Skeletal muscle satellite cell (primary cell): ENCODE measurements at regions not wholly inside any gene's neighbourhood (a gene's known extent, or its start where the extent isn't known, plus 50 kb on each side); places are given as distances from the start of the nearest gene placed in this dataset.
A peak's percentile ranks its signal among the peaks of the same experiment; 100 is the strongest.

ENCODE experiments used
- H3K27me3 ChIP-seq: 2 replicates; pipeline ENCODE4 v1.7.0; 2013; ENCODE audit warnings: low read length; ENCODE audit not compliant: control insufficient read depth, insufficient read depth
- H3K36me3 ChIP-seq: 2 replicates; pipeline ENCODE4 v1.7.0; 2013; ENCODE audit warnings: mild to moderate bottlenecking, control low read depth, low read length; ENCODE audit not compliant: insufficient read depth
- H3K4me1 ChIP-seq: 2 replicates; pipeline ENCODE4 v1.7.0; 2013; ENCODE audit warnings: low read length; ENCODE audit not compliant: control insufficient read depth, insufficient read depth
- H3K4me2 ChIP-seq: 2 replicates; pipeline ENCODE4 v1.7.0; 2013; ENCODE audit warnings: mild to moderate bottlenecking, low read length
- H3K4me3 ChIP-seq: 2 replicates; pipeline ENCODE4 v1.7.0; 2013; ENCODE audit warnings: low read length
- H3K9ac ChIP-seq: 2 replicates; pipeline ENCODE4 v1.7.0; 2013; ENCODE audit warnings: mild to moderate bottlenecking, low read depth, low read length, moderate library complexity
- H3K9me3 ChIP-seq: replicated peaks from 2 replicates; pipeline ENCODE4 v1.7.0; 2013; ENCODE audit warnings: mild to moderate bottlenecking, control low read depth, low read length

GRCh38 chr6:115629415-115629814, 431.3 kb downstream of the FRK start:
- Histone ChIP-seq H3K36me3 (no peaks in the 10 kb centered on the region), H3K4me1 (no peaks in the 10 kb centered on the region), H3K4me2 (no peak overlapping the region), H3K9me3 (no peaks in the 10 kb centered on the region), H3K4me3 (no peak overlapping the region), H3K27me3 (no peaks in the 10 kb centered on the region), H3K9ac (no peak overlapping the region)

GRCh38 chr6:115618256-115618655, 442.4 kb downstream of the FRK start:
- H3K9me3 ChIP-seq, result no peaks in the 10 kb centered on the region
- peaks cover 7% of the 10 kb centered on the region for H3K4me1 ChIP-seq
- H3K9ac ChIP-seq, result no peak overlapping the region
- H3K27me3 ChIP-seq, result no peaks in the 10 kb centered on the region
- H3K4me3 ChIP-seq, result no peak overlapping the region
- H3K4me2 ChIP-seq, result no peak overlapping the region
- no peaks in the 10 kb centered on the region for H3K36me3 ChIP-seq

- H3K4me1 ChIP-seq, result peaks cover 14% of the 10 kb centered on the region
- H3K27me3 ChIP-seq, result no peaks in the 10 kb centered on the region
- H3K9me3 ChIP-seq, result no peaks in the 10 kb centered on the region
- H3K4me2 ChIP-seq, result no peak overlapping the region
- no peak overlapping the region for H3K9ac ChIP-seq
- H3K4me3 ChIP-seq, result no peak overlapping the region
- no peaks in the 10 kb centered on the region for H3K36me3 ChIP-seq
Observed at GRCh38 chr6:115617031-115617430, 443.7 kb downstream of the FRK start.

- no peaks in the 10 kb centered on the region for H3K9me3 ChIP-seq
- H3K4me2 ChIP-seq, result peak overlapping the region; percentile 45
- H3K36me3 ChIP-seq, result no peaks in the 10 kb centered on the region
- no peak overlapping the region for H3K9ac ChIP-seq
- peak overlapping the region; percentile 4 for H3K4me3 ChIP-seq
- peaks cover 14% of the 10 kb centered on the region for H3K4me1 ChIP-seq
- H3K27me3 ChIP-seq, result no peaks in the 10 kb centered on the region
Observed at GRCh38 chr6:115613488-115613887, 447.2 kb downstream of the FRK start.

- Histone ChIP-seq H3K9ac (no peak overlapping the region), H3K4me3 (peak overlapping the region; percentile 4), H3K36me3 (no peaks in the 10 kb centered on the region), H3K4me2 (peak overlapping the region; percentile 45), H3K27me3 (no peaks in the 10 kb centered on the region), H3K9me3 (no peaks in the 10 kb centered on the region), H3K4me1 (peaks cover 14% of the 10 kb centered on the region)
Observed at GRCh38 chr6:115612796-115613479, 447.8 kb downstream of the FRK start.

- no peak overlapping the region for H3K9ac ChIP-seq
- H3K4me3 ChIP-seq, result no peak overlapping the region
- H3K9me3 ChIP-seq, result no peaks in the 10 kb centered on the region
- H3K4me1 ChIP-seq, result peaks cover 14% of the 10 kb centered on the region
- no peaks in the 10 kb centered on the region for H3K36me3 ChIP-seq
- no peak overlapping the region for H3K4me2 ChIP-seq
- H3K27me3 ChIP-seq, result no peaks in the 10 kb centered on the region
Observed at GRCh38 chr6:115612216-115612615, 448.5 kb downstream of the FRK start.

GRCh38 chr6:115610696-115611095, 450.0 kb downstream of the FRK start:
- Histone ChIP-seq H3K36me3 (no peaks in the 10 kb centered on the region), H3K27me3 (no peaks in the 10 kb centered on the region), H3K4me3 (no peak overlapping the region), H3K9me3 (no peaks in the 10 kb centered on the region), H3K9ac (no peak overlapping the region), H3K4me1 (peaks cover 14% of the 10 kb centered on the region), H3K4me2 (no peak overlapping the region)

GRCh38 chr6:115609111-115609510, 451.6 kb downstream of the FRK start:
- Histone ChIP-seq H3K4me2 (no peak overlapping the region), H3K9ac (no peak overlapping the region), H3K4me1 (peaks cover 13% of the 10 kb centered on the region), H3K27me3 (no peaks in the 10 kb centered on the region), H3K36me3 (no peaks in the 10 kb centered on the region), H3K9me3 (no peaks in the 10 kb centered on the region), H3K4me3 (no peak overlapping the region)

GRCh38 chr6:115602466-115602865, 458.2 kb downstream of the FRK start:
- no peak overlapping the region for H3K4me2 ChIP-seq
- H3K9ac ChIP-seq, result no peak overlapping the region
- H3K27me3 ChIP-seq, result no peaks in the 10 kb centered on the region
- no peak overlapping the region for H3K4me3 ChIP-seq
- no peaks in the 10 kb centered on the region for H3K9me3 ChIP-seq
- no peaks in the 10 kb centered on the region for H3K36me3 ChIP-seq
- H3K4me1 ChIP-seq, result no peaks in the 10 kb centered on the region

- Histone ChIP-seq H3K4me2 (no peak overlapping the region), H3K4me1 (no peaks in the 10 kb centered on the region), H3K27me3 (no peaks in the 10 kb centered on the region), H3K9ac (no peak overlapping the region), H3K9me3 (no peaks in the 10 kb centered on the region), H3K4me3 (no peak overlapping the region), H3K36me3 (no peaks in the 10 kb centered on the region)
Observed at GRCh38 chr6:115601509-115601908, 459.2 kb downstream of the FRK start.

GRCh38 chr6:115601064-115601463, 459.6 kb downstream of the FRK start:
- H3K4me1 ChIP-seq, result no peaks in the 10 kb centered on the region
- no peak overlapping the region for H3K9ac ChIP-seq
- no peak overlapping the region for H3K4me2 ChIP-seq
- H3K36me3 ChIP-seq, result no peaks in the 10 kb centered on the region
- H3K9me3 ChIP-seq, result no peaks in the 10 kb centered on the region
- H3K27me3 ChIP-seq, result no peaks in the 10 kb centered on the region
- H3K4me3 ChIP-seq, result no peak overlapping the region

- H3K9ac ChIP-seq, result no peak overlapping the region
- H3K9me3 ChIP-seq, result no peaks in the 10 kb centered on the region
- no peaks in the 10 kb centered on the region for H3K27me3 ChIP-seq
- no peaks in the 10 kb centered on the region for H3K36me3 ChIP-seq
- no peak overlapping the region for H3K4me2 ChIP-seq
- no peak overlapping the region for H3K4me3 ChIP-seq
- peaks cover 9% of the 10 kb centered on the region for H3K4me1 ChIP-seq
Observed at GRCh38 chr6:115594891-115595290, 465.8 kb downstream of the FRK start.
